Adrenal gland (tissue), 5 donors: ENCODE measurements at regions not wholly inside any gene's neighbourhood (a gene's known extent, or its start where the extent isn't known, plus 50 kb on each side); places are given as distances from the start of the nearest gene placed in this dataset.
"Not testable (repeated sequence)": the region's sequence is repeated elsewhere in the genome, so short reads cannot be mapped to it uniquely, and the experiment has no call there.

Experiments used
- CTCF ChIP-seq, 6 experiments: fragments of 450-650 bp in 4 of 6; fragments of 200-600 bp in 2 of 6; sonication (generic) in 1 of 6; IDR thresholded peaks; 1 replicate in 5 of 6; 2 replicates in 1 of 6; pipeline versions ENCODE4 v1.5.1 to v1.8.0; 2016 to 2021; ENCODE audit warnings: antibody characterized with exemption in 6 of 6, mild to moderate bottlenecking in 2 of 6, moderate library complexity in 1 of 6
- POLR2A ChIP-seq, 2 donors: fragments of 450-650 bp; IDR thresholded peaks; one replicate each; pipeline ENCODE4 v1.6.1; 2017; ENCODE audit warnings: antibody characterized with exemption in 2 of 2, mild to moderate bottlenecking in 2 of 2, moderate library complexity in 1 of 2
- donor health status: DM: no; HTN: no; CAD: no.

GRCh38 chr2:132265595-132265994 is 103.8 kb upstream of the ANKRD30BL start:
- not testable (repeated sequence) for TF ChIP-seq CTCF, POLR2A (IDR thresholded peaks at IDR 0.05)
